ENCODE measurements at regions not wholly inside any gene's neighbourhood (a gene's known extent, or its start where the extent isn't known, plus 50 kb on each side); places are given as distances from the start of the nearest gene placed in this dataset.
"Not testable (repeated sequence)": the region's sequence is repeated elsewhere in the genome, so short reads cannot be mapped to it uniquely, and the experiment has no call there.

DNA sequence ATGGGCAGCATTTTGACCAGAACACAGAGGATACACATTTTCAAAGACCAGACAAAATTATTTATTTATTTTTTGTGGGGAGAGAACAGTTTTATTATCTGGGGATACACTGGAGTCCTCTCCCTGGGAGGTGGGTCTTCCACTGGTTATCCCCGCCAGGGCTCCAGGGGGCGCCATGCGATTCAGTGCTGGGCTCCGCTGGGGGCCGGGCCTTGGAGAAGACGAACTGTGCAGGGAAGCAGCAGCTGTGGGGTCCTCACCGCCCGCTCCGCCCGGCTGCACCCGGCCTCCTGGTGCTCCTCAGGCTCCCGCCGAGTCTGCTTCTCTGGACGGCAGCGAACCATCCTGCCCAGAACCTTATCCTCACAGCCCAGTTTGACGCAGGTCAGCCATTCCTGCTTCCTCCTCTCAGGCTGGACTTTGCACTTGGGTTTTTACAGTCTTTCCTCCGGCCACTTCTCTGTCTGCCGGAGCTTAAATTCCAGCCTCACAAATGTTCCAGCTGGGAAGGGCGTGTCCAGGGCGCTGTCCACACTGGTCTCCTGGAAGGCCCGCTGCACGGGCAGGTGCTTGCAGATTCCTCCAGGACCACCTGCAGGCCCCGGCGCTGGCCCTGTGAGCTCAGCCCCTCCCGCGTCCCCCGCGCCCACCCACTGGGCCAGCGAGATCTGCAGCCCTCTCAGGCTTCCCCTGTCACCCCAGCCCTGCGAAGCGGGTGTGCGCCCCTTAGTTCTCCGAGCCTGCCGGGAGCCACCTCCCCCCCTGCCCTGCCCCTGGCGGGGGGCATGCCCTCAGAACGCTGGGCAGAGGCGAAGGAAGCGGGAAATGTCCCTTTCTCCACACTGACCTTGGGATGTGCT is 1830.0 kb upstream of the DEFB115 start:
- DNase-seq = no peak

DNA sequence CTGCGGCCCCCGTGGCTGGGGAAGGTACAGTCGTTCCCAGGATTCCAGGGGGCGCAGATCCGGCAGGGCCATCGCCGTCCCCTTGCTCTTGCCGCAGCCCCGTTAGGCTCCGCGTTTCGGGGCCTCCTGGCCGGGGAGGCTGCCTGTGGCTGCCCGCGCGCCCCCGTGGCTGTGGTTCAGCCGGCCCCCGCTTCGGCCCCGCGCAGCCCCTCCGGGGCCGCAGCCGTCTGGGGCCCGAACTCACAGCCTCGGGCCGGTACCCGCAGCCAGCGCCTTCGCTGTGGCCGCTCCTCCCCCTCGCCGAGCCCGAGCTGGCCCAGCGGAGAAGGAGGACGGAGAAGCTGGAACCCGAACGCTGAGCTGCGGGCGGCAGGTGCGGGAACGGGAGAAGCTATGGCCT is 1826.9 kb upstream of the DEFB115 start:
- no peak for DNase-seq

- not testable (repeated sequence) for DNase-seq
These were observed 1816.7 kb upstream of the DEFB115 start for GRCh38 chr20:29440721-29441120.

DNA sequence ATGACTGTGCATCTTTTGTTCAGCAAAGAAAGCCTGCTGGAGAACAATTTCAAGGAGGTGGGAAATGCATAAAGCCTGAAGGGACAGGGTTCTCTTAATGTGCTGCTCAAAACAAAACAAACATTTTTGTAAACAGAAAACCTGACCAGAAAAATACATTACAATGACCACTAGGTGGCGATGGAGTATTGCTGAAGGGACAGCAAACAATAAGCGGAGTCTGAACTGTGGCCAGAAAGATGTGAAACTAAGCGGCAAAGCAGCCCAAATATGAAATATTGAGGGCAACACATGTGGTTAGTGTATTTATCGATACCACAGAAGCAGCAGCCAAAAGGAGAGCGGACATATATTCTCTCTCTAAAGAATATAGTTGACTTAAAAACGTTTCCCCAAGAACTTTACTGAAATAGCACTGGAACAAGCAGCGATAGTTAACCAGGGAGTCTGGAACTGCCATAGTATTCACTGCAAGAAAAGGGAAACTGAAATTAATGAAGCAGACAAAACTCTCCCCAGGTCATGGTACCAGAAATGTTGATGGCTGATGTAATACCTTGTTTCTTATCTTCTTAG is 1814.2 kb upstream of the DEFB115 start:
- peak; percentile 46 for DNase-seq

DNA sequence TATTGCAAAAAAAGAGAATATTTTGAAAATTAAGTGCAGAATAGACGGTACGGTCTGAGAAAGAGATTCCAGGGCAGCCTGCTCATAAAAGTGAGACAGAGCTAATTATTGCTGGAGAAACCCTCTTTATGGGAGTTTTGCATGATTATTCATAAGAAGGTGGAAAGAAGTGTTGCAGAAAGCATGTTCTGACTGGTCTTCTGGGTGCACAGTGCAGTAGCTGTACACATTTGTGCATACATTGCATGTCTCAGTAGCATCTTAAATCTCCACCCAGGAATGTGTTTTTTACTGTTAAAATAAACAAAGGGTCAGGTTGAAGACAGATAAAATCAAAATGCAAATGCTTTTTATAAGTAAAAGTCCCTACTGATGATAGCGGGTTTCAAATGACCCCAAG is 1813.6 kb upstream of the DEFB115 start:
- DNase-seq = no peak

DNA sequence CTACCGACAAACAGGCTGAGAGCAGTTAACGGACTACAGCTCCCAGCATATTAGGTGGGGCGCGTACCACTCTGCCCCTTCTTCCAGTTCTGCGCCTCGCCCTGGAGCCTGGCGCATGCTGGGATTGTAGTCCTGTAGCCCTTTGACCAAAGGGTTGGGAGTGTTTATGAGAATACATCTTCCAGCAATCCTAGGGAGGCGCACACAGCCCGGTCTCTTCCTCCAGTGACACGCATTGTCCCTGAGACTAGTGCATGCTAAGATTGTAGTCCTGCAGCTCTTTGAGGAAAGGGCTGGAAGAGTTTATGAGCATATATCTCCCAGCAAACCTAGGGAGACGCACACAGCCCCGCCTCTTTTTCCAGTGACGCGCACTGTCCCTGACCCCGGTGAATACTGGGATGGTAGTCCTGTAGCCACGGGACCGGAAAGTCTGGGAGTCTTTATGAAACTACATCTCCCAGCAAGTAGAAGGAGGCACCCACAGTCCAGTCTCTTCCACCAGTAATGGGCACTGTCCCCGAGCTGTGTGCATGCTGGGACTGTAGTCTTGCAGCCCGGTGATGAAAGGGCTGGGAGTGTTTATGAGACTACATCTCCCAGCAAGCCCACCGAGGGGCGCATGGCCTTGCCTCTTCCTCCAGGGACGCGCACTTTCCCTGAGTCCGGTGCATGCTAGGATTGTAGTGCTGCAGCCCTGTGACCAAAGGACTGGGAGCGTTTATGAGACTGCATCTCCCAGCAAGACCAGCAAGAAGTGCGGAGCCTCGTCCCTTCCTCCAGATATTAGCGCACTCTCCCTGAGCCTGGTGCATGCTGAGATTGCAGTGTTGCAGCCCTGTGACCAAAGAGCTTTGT is 1812.2 kb upstream of the DEFB115 start:
- peak; percentile 80 for DNase-seq

DNA sequence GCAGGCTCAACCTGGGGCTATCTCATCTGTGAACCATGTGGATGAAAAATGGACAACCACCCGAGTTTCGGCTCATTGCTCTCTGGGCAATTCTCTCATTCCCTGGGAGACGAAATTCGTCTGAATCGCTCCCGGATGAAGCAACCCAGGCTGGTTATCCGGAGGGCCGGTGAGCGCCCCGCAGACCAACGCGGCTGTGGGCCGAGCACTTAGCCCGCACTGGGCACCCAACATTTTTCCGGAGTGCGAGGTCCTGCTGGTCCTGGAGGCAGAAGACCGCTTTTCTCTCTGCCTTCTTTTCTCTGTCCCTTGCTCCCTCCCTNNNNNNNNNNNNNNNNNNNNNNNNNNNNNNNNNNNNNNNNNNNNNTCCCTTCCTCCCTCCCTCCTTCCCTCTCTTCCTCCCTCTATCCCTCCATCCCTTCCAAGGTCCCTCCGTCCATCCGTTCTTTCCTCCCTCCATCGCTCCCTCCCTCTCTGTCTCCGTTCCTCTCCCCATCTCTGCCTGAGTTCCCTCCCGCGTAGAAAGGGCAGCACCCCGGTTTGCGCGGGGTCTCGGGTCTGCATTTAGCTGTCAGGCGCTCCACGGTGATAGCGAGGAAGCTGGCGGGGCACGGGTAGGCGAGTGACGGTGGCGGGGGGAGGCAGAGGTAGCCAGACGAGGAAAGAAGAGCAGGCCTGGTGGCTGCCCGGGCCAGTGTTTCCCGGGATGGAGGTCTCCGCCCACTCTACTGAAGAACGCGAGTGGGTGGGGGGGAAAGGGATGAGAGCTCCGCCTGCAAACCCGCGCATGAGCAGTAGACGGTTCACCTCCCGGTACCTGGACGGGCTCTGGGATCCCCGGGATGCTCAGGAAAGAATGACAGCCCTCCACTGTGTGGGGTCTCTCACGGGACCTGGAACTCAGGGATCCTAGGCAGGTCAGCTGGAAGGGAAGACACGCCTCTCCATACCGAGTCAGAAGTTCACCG is 1809.7 kb upstream of the DEFB115 start:
- not testable (repeated sequence) for DNase-seq

DNA sequence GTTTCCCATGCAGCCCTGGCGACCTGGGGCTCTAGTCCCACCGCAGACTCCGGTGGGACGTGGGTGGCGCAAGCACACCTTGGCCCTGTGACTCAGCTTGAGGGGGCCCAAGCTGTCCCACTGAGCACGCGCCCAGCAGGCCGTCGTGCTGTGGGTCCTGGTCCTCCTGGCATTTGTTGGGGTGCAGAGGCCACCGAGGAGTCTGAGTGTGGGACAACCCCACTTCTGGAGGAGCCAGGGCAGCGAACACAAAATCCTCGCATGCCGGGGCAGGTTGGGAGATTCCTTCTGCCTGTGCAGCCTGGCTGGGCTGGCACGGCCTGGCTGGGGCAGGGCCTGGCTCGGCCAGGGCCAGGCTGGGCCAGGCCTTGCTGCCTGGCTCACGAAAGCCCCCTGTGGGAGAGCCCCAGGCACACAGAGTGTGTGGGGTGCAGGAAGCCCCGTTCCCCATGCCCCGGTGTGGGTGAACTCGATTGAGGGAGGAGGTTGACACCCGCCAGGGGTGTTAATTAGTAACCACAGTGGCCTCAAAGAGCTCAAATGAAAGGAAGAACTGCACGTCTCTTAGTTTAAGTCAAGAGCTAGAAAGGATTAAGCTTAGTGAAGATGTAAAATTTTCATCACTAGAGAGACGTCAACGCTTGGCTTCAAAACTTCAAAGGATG is 1808.5 kb upstream of the DEFB115 start:
- no peak for DNase-seq

DNA sequence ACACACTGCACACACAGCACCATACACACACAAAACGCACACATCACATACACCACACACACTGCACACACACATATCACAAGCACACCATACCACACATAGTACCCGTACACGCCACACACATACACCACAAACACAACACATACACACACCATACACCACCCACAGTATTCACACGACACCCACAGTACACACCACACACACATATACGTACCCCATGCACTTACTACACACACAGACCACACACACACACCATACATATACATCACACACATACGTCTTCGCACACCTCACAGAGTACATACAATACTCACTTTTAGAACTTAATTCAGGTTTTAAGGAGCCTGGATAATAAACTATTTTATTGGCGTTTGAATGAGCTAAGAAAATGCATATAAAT is 1805.3 kb upstream of the DEFB115 start:
- no peak for DNase-seq

- not testable (repeated sequence) for DNase-seq
These were observed 1800.3 kb upstream of the DEFB115 start for GRCh38 chr20:29456987-29457693.

DNA sequence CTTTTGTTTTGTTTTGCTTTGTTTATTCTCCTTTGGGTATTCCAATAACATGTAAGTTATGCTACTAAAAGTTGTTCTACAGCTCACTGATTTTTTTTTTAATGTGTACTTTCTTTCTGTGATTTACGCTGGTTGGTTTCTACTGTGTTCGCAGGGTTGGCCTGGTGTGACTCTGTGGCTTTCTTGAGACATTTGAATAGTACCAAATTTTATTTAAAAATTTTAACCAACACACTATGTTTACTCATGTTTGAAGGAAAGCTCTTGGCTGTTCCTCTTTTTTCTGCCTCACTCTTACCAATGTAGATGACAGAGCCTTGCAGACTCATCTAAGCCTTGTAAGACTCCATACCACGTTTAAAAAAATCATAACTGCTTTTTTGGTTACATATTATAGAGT is 1784.9 kb upstream of the DEFB115 start:
- DNase-seq = no peak

DNA sequence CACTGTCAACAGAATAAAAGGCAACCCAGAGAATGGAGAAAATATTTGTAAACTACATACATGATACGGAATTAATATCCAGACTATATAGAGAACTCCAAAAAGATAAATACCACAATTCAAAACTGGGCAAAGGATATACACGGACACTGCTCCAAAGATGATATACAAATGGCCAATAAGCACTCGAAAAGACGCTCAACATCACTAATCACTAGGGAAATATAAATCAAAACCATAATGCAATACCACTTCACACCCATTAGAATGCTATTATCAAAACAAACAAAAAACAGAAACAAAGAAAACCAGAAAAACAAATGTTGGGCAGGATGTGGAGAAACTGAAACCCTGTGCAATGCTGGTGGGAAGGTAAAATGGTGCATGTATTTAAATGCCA is 1764.6 kb upstream of the DEFB115 start:
- DNase-seq = not testable (repeated sequence)

DNA sequence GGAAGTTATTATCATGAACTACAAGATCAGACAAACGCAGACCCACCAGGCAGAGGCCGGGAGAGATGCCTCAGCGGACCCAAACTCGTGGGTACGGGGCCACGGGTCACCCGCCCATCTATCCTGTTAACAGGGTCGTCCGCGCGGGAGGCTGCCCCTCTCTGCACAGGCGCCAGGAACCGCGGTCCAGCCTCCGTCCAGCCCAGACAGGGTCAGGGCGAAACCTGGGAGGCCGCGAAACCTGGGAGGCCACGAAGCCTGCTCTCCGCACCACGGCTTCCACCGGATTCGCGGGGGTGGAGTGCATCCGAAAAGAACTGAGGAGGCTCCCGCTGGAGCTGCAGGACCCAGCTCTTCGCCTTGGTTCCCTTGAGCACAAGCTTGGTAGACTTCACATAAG is 1760.7 kb upstream of the DEFB115 start:
- not testable (repeated sequence) for DNase-seq

GRCh38 chr20:29497261-29497671 is 1760.2 kb upstream of the DEFB115 start:
- DNase-seq = peak; percentile 92

DNA sequence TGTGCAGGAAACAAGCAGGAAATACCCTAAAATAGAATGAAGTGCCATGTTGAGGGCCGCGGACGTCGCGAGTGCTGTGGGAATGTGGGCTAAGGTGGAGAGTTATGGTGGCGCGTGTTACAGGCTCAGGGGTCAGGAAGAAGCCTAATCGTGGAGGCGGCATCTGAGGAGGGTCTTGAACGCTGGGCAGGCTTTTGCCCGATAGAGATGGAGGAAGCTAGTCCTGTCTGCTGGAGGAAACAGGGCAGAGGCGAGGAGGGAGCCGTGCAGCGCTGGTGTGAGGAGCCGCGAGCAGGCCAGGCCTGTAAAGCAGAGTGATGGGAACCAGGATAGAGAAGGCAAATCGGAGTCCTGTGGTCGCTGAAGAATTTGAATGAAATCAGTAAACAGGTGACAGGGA is 1759.8 kb upstream of the DEFB115 start:
- not testable (repeated sequence) for DNase-seq

DNA sequence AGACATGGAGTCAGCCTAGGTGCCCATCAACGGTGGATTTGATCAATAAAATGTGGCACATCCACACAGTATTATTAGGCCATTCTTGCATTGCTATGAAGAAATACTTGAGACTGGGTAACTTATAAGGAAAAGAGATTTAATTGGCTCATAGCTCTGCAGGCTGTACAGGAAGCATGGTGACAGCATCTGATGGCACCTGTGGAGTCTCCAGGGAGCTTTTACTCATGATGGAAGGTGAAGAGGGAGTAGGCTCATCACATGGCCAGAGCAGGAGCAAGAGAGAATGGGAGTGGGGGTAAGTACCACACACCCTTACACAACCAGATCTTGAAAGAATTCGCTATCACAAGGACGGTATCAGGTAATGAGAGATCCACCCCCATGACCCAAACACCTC is 1756.7 kb upstream of the DEFB115 start:
- not testable (repeated sequence) for DNase-seq

DNA sequence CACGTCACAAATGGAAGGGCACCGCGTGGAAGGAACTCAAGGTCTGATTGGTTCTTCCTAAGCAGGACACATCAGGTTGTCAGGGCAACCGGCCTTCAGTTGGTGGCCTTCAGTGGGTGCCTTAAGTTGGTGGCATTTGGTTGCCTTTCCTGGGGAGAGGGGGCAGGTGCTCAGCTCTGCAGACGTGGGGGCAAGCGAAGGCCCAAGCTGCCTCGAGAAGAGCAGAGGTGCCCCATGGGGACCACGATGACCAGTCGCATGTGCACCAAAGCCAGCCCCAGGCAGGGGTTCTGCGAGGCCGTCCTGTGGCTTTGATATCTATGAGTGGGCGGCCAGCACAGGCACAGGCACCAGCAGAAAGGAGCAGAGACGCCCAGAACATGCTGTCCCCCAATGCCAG is 1742.8 kb upstream of the DEFB115 start:
- not testable (repeated sequence) for DNase-seq

DNA sequence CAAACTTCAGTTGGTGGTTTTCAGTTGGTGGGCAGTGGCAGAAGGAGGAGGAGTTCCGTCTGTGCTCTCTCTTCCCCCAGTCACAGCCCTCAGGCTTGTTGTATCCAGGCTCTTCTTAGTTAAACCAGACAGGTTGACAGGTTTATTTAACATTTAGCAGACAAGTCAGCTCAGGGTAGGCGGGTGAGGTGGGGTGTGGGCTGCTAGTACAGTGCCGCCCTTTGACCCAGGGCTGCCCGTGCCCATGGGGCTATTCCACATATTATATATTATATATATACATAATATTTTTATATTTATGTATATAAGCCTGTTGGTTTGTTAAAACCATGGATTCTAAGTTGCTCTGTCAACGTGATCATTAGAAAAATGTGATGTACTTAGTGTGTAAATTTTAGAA is 1740.6 kb upstream of the DEFB115 start:
- DNase-seq = not testable (repeated sequence)

GRCh38 chr20:29519610-29520241 is 1737.7 kb upstream of the DEFB115 start:
- DNase-seq = not testable (repeated sequence)

GRCh38 chr20:29533566-29534177 is 1723.8 kb upstream of the DEFB115 start:
- not testable (repeated sequence) for DNase-seq

Data from NCI-H774 (cell line).